RWPE1 (cell line): ENCODE measurements at regions not wholly inside any gene's neighbourhood (a gene's known extent, or its start where the extent isn't known, plus 50 kb on each side); places are given as distances from the start of the nearest gene placed in this dataset.

Source experiments
- CTCF ChIA-PET: fragments of 350-600 bp; sonication (Branson Sonifier 250); formaldehyde crosslinking; extraction: SDS; loops from one replicate; lab custom pipeline; 2021; lab: Yijun Ruan, JAX
- POLR2A ChIA-PET: fragments of 400-600 bp; formaldehyde crosslinking; extraction: SDS; loops from one replicate; lab custom pipeline; 2020; ENCODE audit warnings: antibody characterized with exemption; ENCODE audit not compliant: low non-redundant PET; lab: Yijun Ruan, JAX
- DNase-seq: peaks from one replicate; pipeline ENCODE4 v3.0.0; 2012; ENCODE audit warnings: low spot score
- H3K27ac ChIP-seq: fragments of 450-650 bp; 2 replicates; pipeline ENCODE4 v1.5.1; 2017
- CTCF ChIP-seq: fragments of 450-650 bp; conservative IDR thresholded peaks from 2 replicates; pipeline ENCODE4 v1.5.1; 2017; ENCODE audit warnings: low read depth, mild to moderate bottlenecking

- H3K27ac ChIP-seq = no peak overlapping the region
- no peak for DNase-seq
- TF ChIP-seq CTCF = no peak
- CTCF ChIA-PET = interaction anchor here (1.0 kb wide), 1 partner anchor 219 kb away, joined by 3 read pairs; no protein-coding TSS in a partner anchor
- POLR2A ChIA-PET = no interaction called here
Observed at GRCh38 chr2:71929482-71929772, 218.2 kb downstream of the CYP26B1 start.

GRCh38 chr2:71928734-71929481 lies 218.8 kb downstream of the CYP26B1 start:
- ChIA-PET POLR2A (no interaction called here), CTCF (interaction anchor here (1.0 kb wide), 1 partner anchor 220 kb away, joined by 3 read pairs; no protein-coding TSS in a partner anchor)
- H3K27ac ChIP-seq = no peak overlapping the region
- no peak for DNase-seq
- no peak for TF ChIP-seq CTCF

GRCh38 chr2:71927757-71928715 lies 219.6 kb downstream of the CYP26B1 start:
- TF ChIP-seq CTCF = no peak
- no peak for DNase-seq
- POLR2A ChIA-PET = no interaction called here
- no peak overlapping the region for H3K27ac ChIP-seq
- CTCF ChIA-PET = interaction anchor here (1.0 kb wide), 1 partner anchor 221 kb away, joined by 3 read pairs; no protein-coding TSS in a partner anchor

DNA sequence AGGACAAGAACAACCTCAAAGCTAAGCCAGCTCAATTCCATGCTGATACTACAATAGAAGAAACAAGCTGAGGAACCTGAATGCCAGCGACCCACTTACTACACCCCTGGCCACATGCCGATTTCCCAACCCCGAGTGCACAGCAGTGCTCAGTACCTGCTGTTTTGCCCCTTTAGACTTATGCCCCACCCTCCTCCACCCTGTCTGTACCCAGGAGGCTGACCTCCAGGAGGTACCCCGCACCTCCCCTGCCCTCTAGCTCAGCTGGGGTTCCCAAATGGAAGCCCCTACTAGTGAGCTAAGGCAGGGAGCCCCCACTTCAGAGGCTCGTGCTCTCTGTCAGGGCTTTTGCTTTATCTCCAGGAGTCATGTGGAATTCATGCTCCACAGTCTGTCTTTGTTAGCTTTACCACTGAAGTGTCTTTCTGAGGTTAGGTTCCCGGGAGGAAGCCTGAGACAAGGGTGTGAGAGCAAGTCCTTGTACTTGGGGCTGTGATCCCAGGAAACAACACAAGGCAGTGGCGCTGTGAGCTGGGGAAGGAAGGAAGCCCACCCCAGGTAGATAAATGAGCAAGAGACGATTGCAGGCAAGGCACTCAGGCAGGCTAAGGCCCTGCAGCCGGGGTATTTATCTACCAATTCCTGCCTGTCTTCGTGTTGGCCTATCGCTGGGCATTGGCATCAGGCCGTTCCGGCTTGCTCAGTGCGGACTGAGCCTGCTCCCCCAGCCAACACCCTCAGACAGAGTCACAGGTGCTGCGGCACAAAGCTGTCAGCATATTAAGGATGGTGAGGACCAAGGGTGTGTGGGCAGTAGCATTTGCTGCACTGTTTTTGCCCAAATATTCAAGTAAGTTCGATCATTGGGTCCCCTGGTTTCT lies 220.5 kb downstream of the CYP26B1 start:
- TF ChIP-seq CTCF = no peak
- DNase-seq = no peak
- no peak overlapping the region for H3K27ac ChIP-seq
- POLR2A ChIA-PET = no interaction called here
- CTCF ChIA-PET = no interaction called here

- ChIA-PET POLR2A (no interaction called here), CTCF (interaction anchor here (0.6 to 3.0 kb wide), 2 partner anchors 139 to 225 kb away, joined by 3 to 45 read pairs; no protein-coding TSS in a partner anchor)
- no peak for DNase-seq
- no peak for TF ChIP-seq CTCF
- H3K27ac ChIP-seq = no peak overlapping the region
Observed at GRCh38 chr2:71926089-71926447, 221.6 kb downstream of the CYP26B1 start.
